Cardiac fibroblast (primary cell): ENCODE measurements at regions not wholly inside any gene's neighbourhood (a gene's known extent, or its start where the extent isn't known, plus 50 kb on each side); places are given as distances from the start of the nearest gene placed in this dataset.

ENCODE experiments used
- DNase-seq, 2 donors: peaks; one replicate each; pipeline versions ENCODE4 v3.0.0 to v3.0.0-alpha.2; 2010; ENCODE audit warnings: low read depth in 2 of 2
- H3K4me3 ChIP-seq, 2 donors: replicated peaks in 1 of 2; 1 replicate in 1 of 2; 2 replicates in 1 of 2; pipeline ENCODE4 v1.5.1; 2011; ENCODE audit warnings: low read depth in 2 of 2, low read length in 2 of 2, mild to moderate bottlenecking in 2 of 2, moderate library complexity in 1 of 2
- TF ChIP-seq, protein P1 (sequence below): IDR thresholded peaks from one replicate; pipeline ENCODE4 v1.5.1; 2011; ENCODE audit warnings: low read depth, mild to moderate bottlenecking, low read length, inconsistent platforms

- TF ChIP-seq, protein P1, sequence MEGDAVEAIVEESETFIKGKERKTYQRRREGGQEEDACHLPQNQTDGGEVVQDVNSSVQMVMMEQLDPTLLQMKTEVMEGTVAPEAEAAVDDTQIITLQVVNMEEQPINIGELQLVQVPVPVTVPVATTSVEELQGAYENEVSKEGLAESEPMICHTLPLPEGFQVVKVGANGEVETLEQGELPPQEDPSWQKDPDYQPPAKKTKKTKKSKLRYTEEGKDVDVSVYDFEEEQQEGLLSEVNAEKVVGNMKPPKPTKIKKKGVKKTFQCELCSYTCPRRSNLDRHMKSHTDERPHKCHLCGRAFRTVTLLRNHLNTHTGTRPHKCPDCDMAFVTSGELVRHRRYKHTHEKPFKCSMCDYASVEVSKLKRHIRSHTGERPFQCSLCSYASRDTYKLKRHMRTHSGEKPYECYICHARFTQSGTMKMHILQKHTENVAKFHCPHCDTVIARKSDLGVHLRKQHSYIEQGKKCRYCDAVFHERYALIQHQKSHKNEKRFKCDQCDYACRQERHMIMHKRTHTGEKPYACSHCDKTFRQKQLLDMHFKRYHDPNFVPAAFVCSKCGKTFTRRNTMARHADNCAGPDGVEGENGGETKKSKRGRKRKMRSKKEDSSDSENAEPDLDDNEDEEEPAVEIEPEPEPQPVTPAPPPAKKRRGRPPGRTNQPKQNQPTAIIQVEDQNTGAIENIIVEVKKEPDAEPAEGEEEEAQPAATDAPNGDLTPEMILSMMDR, result no peak
- no peak for DNase-seq
- no peak overlapping the region for H3K4me3 ChIP-seq
Observed at GRCh38 chr3:117756563-117756962, 1047.0 kb downstream of the TUSC7 start.

DNA sequence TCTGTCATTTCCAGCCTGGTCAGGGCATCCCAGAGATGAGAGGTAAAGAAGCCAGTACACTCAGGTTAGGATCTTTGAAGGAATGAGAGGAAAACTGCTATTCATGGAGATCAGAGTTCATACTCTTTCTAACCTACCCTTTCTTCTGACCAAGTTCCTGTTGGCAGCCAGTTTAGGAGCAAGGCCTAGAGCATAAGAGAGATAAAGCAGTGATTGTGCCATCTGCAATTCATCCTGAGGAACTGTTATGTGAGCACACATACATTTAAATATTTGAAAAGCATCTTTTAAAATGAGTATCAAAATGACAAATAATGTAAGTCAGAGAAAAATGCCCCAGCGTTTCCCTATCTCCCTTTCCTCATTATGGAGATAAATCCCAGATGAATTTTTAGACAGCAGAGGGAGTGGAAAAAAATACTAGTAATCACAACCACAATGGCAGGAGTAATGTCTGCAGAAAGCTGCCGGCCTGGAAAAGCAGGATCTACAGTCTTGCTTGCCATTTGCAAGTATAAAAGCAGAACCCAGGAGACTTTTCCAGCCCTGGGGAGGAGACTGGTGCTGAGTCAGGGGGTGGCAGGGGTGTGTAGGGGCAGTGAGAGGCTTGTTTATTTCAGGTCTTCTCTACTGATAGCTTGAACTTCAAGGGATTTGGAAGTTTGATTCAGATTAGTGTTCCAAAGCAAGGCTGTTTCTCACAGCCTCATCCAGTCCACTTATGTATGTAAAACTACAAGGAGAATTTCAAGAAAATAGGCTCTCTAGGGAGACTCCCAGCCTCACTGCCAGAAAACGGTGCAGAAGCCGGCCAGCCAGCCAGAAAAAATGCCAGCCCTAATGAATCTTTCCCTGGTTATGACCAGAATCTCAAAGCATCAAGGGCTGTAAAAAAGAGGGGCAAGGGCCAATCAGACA is 1052.4 kb downstream of the TUSC7 start:
- DNase-seq, result no peak
- TF ChIP-seq, protein P1, result no peak
- H3K4me3 ChIP-seq, result no peak overlapping the region

- TF ChIP-seq, protein P1, result no peak
- no peak for DNase-seq
- no peak overlapping the region for H3K4me3 ChIP-seq
Observed at GRCh38 chr3:117762621-117763037, 1053.0 kb downstream of the TUSC7 start.

DNA sequence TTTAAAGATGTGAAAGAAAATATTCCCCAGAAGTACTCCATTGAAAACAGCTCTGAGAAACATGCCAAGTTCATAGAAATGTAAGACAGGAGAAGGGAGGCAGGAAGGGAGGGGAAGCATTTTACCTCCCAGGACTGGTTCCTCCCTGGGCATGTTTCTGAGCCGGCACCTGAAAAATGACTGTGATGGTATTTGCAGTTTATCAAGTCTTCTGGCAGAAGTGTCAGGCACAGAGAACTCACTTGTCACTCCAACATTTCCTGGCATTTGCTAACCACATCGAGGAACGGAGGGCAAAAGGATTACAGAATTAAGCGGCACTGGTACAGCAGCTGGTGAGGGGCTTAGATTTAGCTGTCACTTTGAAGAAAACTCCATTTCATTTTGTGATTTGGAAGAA is 1054.0 kb downstream of the TUSC7 start:
- H3K4me3 ChIP-seq, result no peak overlapping the region
- no peak for DNase-seq
- TF ChIP-seq, protein P1, result no peak

- H3K4me3 ChIP-seq, result no peak overlapping the region
- no peak for DNase-seq
- TF ChIP-seq, protein P1, result no peak
Observed at GRCh38 chr3:117768581-117768980, 1059.0 kb downstream of the TUSC7 start.

DNA sequence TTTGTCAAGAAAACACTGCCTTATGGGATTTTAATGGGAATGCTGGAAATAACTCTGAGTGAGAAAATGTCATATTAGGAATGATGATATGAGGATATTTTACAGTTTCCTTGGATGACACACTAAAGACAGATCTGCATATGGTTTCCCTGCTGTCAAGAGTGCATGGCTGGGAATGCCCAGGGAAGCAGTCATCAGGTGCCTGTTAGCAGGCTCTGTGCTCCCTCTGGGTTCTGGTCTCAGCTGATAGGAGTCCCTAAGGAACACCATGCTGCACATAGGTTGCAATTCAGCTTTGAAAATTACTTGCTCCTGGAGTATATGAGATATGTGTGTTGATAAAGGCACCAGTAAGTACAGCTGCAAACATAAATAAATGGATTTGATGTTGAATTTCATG is 1064.6 kb downstream of the TUSC7 start:
- TF ChIP-seq, protein P1, result no peak
- H3K4me3 ChIP-seq, result no peak overlapping the region
- no peak for DNase-seq
